Left lung (tissue), 4 donors: ENCODE measurements at regions not wholly inside any gene's neighbourhood (a gene's known extent, or its start where the extent isn't known, plus 50 kb on each side); places are given as distances from the start of the nearest gene placed in this dataset.

Experiments
- ATAC-seq: fragments of 200-7000 bp; cut with Tn5 transposase; one replicate; pipeline ENCODE4 v1.9.1; 2020; ENCODE audit warnings: moderate library complexity
- DNase-seq, 4 donors: peaks; one replicate each; pipeline ENCODE4 v3.0.0-alpha.2; 2013 to 2020
- H3K27ac ChIP-seq, 2 donors: fragments of 200-600 bp; sonication (generic) in 1 of 2; one replicate each; pipeline versions ENCODE4 v1.5.0 to v1.8.0; 2020 to 2021
- H3K27me3 ChIP-seq, 2 donors: fragments of 200-600 bp; sonication (generic) in 1 of 2; one replicate each; pipeline versions ENCODE4 v1.5.0 to v1.8.0; 2020 to 2021
- H3K36me3 ChIP-seq, 2 donors: fragments of 200-600 bp; sonication (generic) in 1 of 2; one replicate each; pipeline versions ENCODE4 v1.5.0 to v1.8.0; 2020 to 2021
- H3K4me1 ChIP-seq, 2 donors: fragments of 200-600 bp; one replicate each; pipeline ENCODE4 v1.8.0; 2021
- H3K4me3 ChIP-seq, 2 donors: fragments of 200-600 bp; sonication (generic) in 1 of 2; one replicate each; pipeline versions ENCODE4 v1.5.0 to v1.8.0; 2020 to 2021; ENCODE audit warnings: mild to moderate bottlenecking in 1 of 2
- H3K9me3 ChIP-seq, 2 donors: fragments of 200-600 bp; sonication (generic) in 1 of 2; one replicate each; pipeline versions ENCODE4 v1.5.0 to v1.8.0; 2020 to 2021
- intact Hi-C, 2 donors: fragments of 100-400 bp; cut with DNase I; formaldehyde crosslinking; loops; one replicate each; pipeline versions ENCODE4 v1.11.2 to v1.14.2; 2022
- TF ChIP-seq, protein P1 (sequence below), 2 donors: fragments of 200-600 bp; sonication (generic) in 1 of 2; IDR thresholded peaks; one replicate each; pipeline versions ENCODE4 v1.5.0 to v1.8.0; 2021; ENCODE audit warnings: antibody characterized with exemption in 2 of 2
- donor health status: DM: no; HTN: yes; CAD: no.
- donor health status: DM: no; HTN: no; CAD: no.

DNA sequence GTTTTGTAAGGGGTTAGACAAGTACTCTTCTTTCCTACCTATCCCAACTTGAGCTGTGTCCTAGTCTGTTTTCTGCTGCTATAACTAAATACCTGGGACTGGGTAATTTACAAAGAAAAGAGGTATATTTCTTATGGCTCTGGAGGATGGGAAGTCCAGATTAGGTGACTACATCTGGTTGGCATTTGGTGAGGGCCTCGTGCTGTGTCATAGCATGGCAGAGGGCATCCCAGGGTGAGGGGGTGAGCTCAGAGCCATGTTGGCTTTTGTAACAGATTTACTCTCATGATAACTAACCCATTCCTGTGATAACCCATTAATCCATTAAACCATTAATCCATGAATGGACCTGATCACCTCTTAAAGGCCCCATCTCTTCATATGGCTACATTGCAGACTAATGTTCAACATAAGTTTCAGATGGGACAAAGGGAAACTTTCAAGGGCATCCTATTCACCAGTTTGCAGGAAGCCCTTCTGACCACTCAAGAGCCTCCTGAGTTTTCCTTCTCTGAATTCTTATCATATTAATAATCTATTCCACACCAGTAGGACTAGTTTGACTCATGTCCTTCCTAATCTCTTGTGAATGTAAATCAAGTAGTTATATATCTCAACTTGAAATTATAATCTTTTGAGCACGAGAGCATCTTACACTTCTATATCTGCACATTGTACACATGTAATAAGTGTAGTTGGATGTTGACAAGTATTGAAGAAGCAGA, 185.7 kb upstream of the ZPLD1 start:
- no peak for DNase-seq
- intact Hi-C loops, result no loop called here
- no peaks in the 10 kb centered on the region for H3K36me3 ChIP-seq
- H3K4me3 ChIP-seq, result no peak overlapping the region
- ATAC-seq, result no peak
- no peak overlapping the region for H3K27ac ChIP-seq
- no peaks in the 10 kb centered on the region for H3K4me1 ChIP-seq
- H3K27me3 ChIP-seq, result no peaks in the 10 kb centered on the region
- TF ChIP-seq, protein P1, sequence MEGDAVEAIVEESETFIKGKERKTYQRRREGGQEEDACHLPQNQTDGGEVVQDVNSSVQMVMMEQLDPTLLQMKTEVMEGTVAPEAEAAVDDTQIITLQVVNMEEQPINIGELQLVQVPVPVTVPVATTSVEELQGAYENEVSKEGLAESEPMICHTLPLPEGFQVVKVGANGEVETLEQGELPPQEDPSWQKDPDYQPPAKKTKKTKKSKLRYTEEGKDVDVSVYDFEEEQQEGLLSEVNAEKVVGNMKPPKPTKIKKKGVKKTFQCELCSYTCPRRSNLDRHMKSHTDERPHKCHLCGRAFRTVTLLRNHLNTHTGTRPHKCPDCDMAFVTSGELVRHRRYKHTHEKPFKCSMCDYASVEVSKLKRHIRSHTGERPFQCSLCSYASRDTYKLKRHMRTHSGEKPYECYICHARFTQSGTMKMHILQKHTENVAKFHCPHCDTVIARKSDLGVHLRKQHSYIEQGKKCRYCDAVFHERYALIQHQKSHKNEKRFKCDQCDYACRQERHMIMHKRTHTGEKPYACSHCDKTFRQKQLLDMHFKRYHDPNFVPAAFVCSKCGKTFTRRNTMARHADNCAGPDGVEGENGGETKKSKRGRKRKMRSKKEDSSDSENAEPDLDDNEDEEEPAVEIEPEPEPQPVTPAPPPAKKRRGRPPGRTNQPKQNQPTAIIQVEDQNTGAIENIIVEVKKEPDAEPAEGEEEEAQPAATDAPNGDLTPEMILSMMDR (IDR thresholded peaks at IDR 0.05), result no peak
- no peaks in the 10 kb centered on the region for H3K9me3 ChIP-seq

GRCh38 chr3:102255736-102256135, 179.1 kb upstream of the ZPLD1 start:
- no peaks in the 10 kb centered on the region for H3K4me1 ChIP-seq
- no peak overlapping the region for H3K27ac ChIP-seq
- H3K9me3 ChIP-seq, result no peaks in the 10 kb centered on the region
- ATAC-seq (no peak), DNase-seq (no peak)
- TF ChIP-seq, protein P1 (IDR thresholded peaks at IDR 0.05), result no peak
- intact Hi-C loops, result no loop called here
- H3K27me3 ChIP-seq, result no peaks in the 10 kb centered on the region
- H3K4me3 ChIP-seq, result no peak overlapping the region
- no peaks in the 10 kb centered on the region for H3K36me3 ChIP-seq

GRCh38 chr3:102258666-102259227, 176.1 kb upstream of the ZPLD1 start:
- DNase-seq (no peak), ATAC-seq (no peak)
- H3K27me3 ChIP-seq, result no peaks in the 10 kb centered on the region
- TF ChIP-seq, protein P1 (IDR thresholded peaks at IDR 0.05), result no peak
- no peaks in the 10 kb centered on the region for H3K36me3 ChIP-seq
- no peaks in the 10 kb centered on the region for H3K9me3 ChIP-seq
- no peak overlapping the region for H3K4me3 ChIP-seq
- no peaks in the 10 kb centered on the region for H3K4me1 ChIP-seq
- no peak overlapping the region for H3K27ac ChIP-seq
- intact Hi-C loops, result no loop called here

DNA sequence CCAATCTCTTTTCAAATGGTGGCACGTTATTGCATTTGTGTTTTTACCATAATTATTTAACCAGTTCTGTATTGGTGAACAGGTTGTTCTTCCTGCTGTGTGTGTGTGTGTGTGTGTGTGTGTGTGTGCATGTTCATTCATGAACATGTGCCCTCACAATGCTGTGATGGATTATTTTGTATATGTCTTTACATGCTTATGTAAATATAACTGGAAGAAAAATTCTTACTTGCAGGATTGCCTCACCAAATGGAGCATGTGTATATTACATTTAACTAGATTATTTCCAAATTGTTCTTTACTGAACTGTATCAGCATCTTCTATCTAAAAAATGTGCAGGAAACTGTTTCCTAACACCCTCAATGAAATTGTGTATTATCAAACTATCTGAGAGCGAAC, 175.2 kb upstream of the ZPLD1 start:
- no peak overlapping the region for H3K27ac ChIP-seq
- no peaks in the 10 kb centered on the region for H3K9me3 ChIP-seq
- H3K36me3 ChIP-seq, result no peaks in the 10 kb centered on the region
- no peak for DNase-seq
- no peaks in the 10 kb centered on the region for H3K4me1 ChIP-seq
- H3K4me3 ChIP-seq, result no peak overlapping the region
- no peak for ATAC-seq
- H3K27me3 ChIP-seq, result no peaks in the 10 kb centered on the region
- intact Hi-C loops, result no loop called here
- TF ChIP-seq, protein P1 (IDR thresholded peaks at IDR 0.05), result no peak

GRCh38 chr3:102265720-102266119, 169.1 kb upstream of the ZPLD1 start:
- H3K27me3 ChIP-seq, result no peaks in the 10 kb centered on the region
- TF ChIP-seq, protein P1 (IDR thresholded peaks at IDR 0.05), result no peak
- H3K9me3 ChIP-seq, result no peaks in the 10 kb centered on the region
- ATAC-seq, result no peak
- no peaks in the 10 kb centered on the region for H3K36me3 ChIP-seq
- no peak for DNase-seq
- H3K4me3 ChIP-seq, result no peak overlapping the region
- intact Hi-C loops, result no loop called here
- no peaks in the 10 kb centered on the region for H3K4me1 ChIP-seq
- no peak overlapping the region for H3K27ac ChIP-seq
